ENCODE measurements at regions not wholly inside any gene's neighbourhood (a gene's known extent, or its start where the extent isn't known, plus 50 kb on each side); places are given as distances from the start of the nearest gene placed in this dataset.

DNA sequence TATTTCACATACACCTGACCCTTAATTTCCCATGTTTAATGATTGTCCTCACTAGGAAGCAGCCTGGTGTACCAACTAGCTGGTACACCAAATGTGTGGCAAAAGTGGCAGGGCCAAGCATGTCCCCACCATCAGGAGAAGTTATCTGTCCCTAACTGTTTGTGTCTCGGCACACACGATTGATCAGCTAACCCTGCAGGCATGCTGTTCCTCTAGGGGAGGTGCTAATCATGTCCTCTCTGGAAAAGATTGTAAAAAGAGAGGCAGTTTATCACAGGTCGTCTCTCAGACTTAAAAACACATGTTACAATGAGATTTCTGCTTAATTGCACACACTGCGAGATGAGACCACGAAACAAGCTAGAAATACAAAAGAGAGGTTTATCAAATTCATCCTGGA lies 342.7 kb downstream of the DIRAS2 start:
- no peak for DNase-seq (ENCODE audit: low read depth in 3 of 3)

DNA sequence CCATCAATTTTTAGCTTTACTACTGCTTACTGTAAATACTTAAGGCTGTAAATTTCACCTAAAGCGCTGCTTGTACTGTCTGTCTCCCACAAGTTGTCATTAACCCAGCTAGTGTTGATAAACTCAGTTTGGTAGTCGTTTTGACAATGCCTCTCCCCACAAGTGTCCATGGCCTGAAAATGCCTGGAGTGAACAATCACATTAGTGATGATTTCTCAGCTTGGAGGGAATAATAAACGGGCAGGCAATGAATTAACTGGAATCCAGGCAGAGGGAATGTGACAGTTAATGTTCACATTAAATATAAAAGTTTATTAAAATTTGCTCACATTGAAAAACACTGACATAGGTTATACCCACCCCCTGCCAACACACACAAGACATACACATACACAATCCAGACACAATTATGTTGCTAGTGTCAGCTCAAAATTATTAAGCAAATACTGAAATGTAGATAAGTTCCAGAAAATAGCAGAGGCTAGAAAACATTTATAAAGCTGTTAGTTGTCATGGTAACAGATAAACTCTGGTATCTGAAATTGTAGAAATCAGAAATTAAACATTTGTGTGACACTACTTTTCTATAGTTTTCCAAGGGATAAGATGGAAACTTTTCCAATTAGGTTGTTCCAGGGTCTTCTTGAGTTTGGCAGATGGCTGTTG lies 341.9 kb downstream of the DIRAS2 start:
- no peak for DNase-seq (ENCODE audit: low read depth in 3 of 3)

DNA sequence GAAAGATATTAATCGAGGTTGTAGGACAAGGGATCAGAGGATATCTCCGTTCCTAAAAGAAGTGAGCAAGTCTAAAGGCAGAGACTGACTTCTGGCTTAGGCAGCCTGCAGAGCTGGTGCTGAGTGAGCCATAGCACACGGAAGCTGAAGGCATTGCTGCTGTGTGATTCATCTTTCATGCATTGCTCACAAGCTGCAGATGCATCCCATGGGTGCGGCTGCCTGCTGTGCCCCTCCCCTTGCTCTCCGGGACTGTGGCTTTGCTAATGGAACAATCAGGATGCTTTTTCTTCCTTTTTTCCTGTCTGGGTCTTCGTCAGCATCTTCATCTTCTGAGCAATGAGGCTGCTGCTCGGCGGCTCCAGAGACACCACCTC lies 341.4 kb downstream of the DIRAS2 start:
- DNase-seq (ENCODE audit: low read depth in 3 of 3) = no peak

DNA sequence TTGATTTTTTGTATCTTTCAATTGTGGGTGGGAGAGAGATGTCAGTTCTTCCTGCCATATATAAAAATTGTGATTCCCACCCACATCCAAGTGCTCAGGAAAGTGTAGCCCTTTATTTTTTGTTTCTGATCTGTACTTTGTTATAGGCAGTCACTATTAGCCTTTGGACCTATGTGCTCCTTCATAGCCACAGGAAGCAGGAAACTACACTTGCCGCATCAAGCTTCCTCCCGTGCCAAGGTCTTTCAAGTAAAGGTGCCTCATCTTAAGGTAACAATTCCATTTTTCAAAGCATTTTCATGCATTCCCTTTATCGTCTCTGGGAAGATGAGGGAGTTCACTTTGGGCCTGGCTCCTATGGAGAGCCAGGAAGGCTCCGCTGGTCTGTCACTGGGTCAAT lies 339.0 kb downstream of the DIRAS2 start:
- DNase-seq (ENCODE audit: low read depth in 3 of 3) = no peak

GRCh38 chr9:90306158-90306557 lies 336.5 kb downstream of the DIRAS2 start:
- DNase-seq (ENCODE audit: low read depth in 3 of 3) = no peak

DNA sequence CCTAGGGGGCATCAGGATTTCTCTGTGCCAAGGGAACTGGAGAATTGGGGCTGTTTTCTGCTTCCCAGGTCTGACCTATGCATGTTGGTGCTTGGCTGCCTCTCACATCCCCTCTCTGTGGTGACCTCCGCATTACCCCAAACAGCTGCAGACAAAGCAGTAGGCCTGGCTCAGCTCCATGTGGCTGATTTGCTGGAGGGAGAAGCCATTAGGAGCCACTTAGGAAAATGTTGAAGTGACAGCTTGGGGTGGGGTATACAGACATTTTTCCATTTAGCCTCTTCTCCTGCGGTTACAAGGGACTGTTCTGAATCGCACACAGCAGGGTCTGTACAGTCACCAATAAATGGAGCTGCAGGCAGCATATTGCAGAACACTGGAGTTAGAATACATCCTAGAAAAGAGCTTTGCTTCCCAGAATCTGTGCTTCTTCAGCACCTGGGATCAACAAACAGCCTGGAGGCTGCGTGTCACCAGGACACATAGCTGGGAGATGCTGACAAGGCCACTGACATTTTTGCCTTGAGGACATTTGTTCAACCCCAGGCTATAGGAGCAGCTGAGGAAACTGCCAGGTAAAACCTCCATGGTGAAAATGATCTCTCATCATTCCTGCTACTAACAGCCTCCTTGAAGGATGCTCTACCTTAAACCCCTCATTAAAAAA lies 335.3 kb downstream of the DIRAS2 start:
- no peak for DNase-seq (ENCODE audit: low read depth in 3 of 3)

GRCh38 chr9:90307891-90308290 lies 334.7 kb downstream of the DIRAS2 start:
- no peak for DNase-seq (ENCODE audit: low read depth in 3 of 3)

GRCh38 chr9:90308691-90309090 lies 333.9 kb downstream of the DIRAS2 start:
- DNase-seq (ENCODE audit: low read depth in 3 of 3) = no peak

DNA sequence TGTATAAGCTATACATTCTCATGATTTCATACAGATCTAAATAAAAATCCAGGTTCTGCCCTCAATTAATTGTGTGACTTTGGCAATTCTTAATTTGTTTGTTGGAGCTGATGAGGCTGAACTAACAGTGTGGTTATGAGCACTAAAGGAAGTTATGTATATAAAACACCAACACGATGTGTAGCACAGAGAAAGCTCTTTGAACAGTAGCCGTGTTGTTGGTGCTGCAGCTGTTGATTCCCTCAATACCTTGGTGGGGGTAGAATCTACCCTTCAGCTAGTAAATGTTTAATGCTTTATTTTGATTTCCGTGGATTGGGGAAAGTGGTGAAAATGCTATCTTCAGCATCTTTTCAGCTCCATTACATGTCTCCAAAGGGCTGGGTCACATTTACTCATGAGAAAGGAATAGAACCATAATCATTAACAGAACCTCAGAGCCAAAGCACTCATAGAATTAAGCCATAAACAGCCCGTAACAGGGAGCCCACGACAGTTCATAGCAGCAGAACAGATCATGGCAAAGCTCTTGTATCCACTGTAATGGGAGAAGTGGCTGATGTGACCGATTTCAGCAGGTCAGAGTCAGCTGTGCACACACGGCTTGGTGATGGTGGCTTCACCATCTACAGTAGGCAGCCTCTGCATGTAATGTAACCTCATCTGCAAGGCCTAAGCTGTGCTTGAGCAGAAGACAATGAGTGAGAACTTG lies 332.7 kb downstream of the DIRAS2 start:
- no peak for DNase-seq (ENCODE audit: low read depth in 3 of 3)

DNA sequence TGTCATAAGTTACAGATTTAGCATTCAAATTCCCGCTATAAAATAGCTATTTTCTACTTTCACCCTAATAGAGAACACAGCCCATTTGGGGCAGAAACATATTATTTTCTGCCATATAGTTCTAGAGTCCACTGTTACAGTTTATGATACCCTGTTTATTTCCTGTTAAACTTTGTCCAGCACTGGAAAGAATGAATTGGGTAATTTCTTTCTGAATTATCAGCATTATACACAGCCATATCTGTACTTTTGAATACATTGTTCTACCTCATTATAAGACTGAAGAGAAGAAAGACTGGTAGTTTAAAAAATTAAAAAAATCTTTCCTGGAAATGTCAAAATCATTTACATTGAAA lies 332.1 kb downstream of the DIRAS2 start:
- no peak for DNase-seq (ENCODE audit: low read depth in 3 of 3)

- DNase-seq (ENCODE audit: low read depth in 3 of 3) = no peak
Measured at GRCh38 chr9:90311811-90312210, 330.8 kb downstream of the DIRAS2 start.

DNA sequence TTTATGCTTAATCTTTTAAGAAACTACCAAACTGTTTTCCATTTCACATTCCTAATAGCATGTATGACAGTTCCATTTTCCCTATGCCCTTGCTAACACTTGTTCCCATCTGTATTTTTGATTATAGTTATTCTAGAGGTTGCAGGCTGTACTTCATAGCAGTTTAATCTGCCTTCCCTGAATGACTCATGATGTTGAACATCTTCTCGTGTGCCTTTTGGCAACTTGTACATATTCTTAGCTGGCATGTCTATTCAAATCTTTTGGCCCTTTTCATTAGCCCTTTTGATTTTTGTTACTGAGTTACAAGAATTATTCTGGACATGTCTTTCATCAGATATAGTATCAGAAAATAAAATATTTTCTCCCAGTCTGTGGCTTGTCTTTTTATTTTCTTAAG lies 320.3 kb downstream of the DIRAS2 start:
- DNase-seq (ENCODE audit: low read depth in 3 of 3) = no peak

DNA sequence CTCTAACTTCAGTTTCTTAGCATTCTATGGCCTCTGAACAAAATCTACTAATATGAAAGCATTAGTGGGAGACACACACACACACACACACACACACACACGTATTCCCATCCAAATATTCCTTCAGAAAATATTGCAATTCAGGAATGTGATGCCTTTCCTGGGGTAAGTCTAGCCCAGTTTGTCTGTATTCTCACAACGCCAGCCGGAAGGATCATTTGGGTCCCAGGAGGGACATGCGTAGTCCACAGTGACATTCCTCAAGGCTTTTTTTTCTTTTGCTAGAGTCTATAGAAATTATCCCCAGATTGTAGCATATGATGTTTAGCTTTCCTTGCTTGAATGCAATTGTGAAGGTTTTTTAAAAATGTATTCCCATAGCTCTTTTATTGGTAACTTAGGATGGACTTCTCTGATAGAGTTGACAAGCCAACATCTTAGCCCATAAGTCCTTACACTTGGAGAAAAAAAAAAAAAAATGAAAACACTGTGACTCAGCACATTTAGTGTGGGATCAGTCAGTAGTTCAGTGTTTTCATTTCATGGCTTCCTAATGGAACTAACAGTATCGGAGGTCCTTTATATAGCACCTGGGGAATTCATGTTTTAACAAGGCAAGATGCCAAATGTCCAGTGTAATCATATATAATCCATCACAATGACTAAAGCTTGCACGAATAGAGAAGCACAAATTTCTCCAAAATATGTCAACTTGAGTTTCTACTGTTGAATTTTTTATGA lies 316.5 kb downstream of the DIRAS2 start:
- no peak for DNase-seq (ENCODE audit: low read depth in 3 of 3)

GRCh38 chr9:90330231-90330630 lies 312.4 kb downstream of the DIRAS2 start:
- DNase-seq (ENCODE audit: low read depth in 3 of 3) = no peak

DNA sequence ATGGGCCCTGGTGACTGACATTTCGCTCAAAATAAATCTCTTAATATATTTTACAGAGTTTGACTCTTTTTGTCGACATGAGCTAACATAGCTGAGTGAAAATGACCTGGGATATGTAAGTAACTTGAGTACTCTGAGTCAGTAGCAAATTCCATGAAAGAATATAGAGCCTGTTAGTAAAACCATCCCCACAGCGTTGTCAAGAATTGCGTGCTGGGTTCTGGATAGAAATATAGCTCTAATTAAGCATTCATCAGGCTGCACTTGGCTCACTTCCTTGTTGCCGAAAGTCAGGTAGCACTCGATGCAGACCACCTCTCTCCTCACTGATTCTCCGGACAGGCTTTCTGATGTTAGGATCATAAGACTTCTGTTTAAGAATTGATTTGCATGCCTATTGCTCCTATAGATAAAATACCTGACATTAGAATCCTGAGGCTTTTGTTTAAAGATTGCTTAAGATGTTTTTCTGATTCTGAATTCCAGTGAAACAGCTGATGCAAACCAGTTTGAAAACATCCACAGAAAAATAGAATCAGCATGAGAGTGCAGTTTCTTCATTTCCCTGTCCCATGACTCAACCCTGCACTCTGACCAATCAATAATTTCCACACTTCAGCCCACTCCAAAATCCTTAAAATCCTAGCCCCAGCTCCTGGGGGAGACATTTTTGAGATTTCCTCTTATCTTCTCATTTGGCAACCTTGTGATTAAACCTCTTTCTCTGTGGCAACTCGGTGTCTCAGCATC lies 310.6 kb downstream of the DIRAS2 start:
- DNase-seq (ENCODE audit: low read depth in 3 of 3) = no peak

- no peak for DNase-seq (ENCODE audit: low read depth in 3 of 3)
Measured at GRCh38 chr9:90333226-90333625, 309.4 kb downstream of the DIRAS2 start.

DNA sequence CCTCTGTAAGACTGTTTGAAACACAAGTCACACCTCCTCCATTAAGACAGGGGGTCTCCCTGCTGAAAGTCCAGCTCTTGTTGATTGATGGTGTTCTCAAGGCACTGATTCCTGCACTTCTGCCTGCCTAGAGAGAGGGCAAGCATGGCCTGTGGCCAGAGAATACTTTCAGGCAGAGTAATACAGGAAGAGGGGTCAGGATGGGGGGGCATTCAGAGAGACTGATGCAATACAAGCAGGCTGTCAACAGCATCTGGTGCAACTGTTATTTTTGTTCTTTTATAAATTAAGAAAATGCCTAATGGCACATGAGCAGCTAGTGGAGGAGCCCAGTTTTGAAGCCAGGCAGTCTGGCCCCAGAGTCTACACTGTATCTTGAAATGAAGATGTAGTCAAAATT lies 302.2 kb downstream of the DIRAS2 start:
- no peak for DNase-seq (ENCODE audit: low read depth in 3 of 3)

GRCh38 chr9:90342607-90343006 lies 300.0 kb downstream of the DIRAS2 start:
- DNase-seq (ENCODE audit: low read depth in 3 of 3) = no peak

GRCh38 chr9:90343366-90343765 lies 299.3 kb downstream of the DIRAS2 start:
- no peak for DNase-seq (ENCODE audit: low read depth in 3 of 3)

DNA sequence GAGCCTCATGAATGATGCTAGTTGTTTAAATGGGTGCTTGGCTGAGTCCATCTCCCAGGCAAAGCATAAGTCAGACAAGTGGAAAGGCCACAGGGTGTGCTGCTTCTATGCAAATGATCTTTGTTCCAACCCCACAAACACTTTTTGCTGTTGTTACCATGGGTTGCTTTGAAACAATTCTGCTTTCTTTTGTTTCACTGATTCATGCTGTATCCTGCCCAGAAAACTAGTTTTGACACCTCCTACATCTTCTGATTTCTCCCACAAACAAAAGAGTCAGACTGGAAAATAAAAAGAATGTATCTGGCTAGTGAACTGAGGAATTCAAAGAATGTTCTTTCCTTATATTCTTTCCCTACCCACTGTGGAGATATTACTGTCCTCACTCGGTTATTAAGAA lies 298.6 kb downstream of the DIRAS2 start:
- DNase-seq (ENCODE audit: low read depth in 3 of 3) = no peak

DNA sequence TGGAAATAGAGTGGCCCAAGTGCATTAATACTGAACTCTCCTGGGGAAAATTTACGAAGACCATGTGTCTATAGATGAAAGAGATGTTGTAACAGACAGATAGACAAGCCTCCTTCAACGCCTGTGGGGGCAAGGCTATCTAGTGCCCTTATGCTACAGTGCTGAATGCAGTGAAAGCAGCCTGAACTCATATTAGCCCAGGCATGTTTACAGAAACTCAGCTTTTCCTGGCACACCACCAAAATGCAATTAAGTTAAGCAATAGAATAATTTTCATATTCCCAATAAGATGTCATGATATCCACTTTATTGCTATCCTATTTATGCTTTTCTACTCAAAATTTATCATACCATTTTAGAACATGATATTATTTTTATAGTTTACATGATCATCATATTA lies 277.0 kb downstream of the DIRAS2 start:
- no peak for DNase-seq (ENCODE audit: low read depth in 3 of 3)

DNA sequence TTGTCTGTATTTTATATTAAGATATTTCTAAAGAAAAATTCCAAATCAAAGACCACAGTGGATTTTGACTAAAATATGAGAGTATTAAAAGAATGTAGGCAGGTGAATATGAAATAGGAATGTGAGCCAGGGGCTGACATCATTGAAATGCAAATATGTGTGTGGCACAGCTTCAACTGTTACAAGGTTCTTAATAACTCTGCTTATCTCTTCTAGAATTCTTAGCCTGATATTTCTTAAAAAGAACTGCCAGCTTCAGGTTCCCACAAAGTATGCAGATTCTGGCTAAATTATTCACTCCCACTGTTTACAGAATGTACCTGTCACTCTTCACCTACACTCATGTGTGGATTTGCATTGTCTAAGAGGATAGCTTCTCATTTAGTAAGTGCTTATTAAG lies 274.4 kb downstream of the DIRAS2 start:
- no peak for DNase-seq (ENCODE audit: low read depth in 3 of 3)

Data from stimulated activated CD4-positive, alpha-beta T cell treated with anti-CD3 and anti-CD28 coated beads, TNF-alpha, amount 100 ng/mL, for 4 hours (primary cell).